CD4-positive, alpha-beta T cell treated with Interleukin-15 for 4 hours (primary cell): ENCODE measurements at regions not wholly inside any gene's neighbourhood (a gene's known extent, or its start where the extent isn't known, plus 50 kb on each side); places are given as distances from the start of the nearest gene placed in this dataset.
"Not testable (repeated sequence)": the region's sequence is repeated elsewhere in the genome, so short reads cannot be mapped to it uniquely, and the experiment has no call there.

Experiments used
- DNase-seq: peaks from one replicate; pipeline ENCODE4 v3.0.0-alpha.2; 2020; ENCODE audit warnings: low spot score

- no peak for DNase-seq
These were observed 188.0 kb downstream of the CARTPT start for GRCh38 chr5:71907001-71907588.

DNA sequence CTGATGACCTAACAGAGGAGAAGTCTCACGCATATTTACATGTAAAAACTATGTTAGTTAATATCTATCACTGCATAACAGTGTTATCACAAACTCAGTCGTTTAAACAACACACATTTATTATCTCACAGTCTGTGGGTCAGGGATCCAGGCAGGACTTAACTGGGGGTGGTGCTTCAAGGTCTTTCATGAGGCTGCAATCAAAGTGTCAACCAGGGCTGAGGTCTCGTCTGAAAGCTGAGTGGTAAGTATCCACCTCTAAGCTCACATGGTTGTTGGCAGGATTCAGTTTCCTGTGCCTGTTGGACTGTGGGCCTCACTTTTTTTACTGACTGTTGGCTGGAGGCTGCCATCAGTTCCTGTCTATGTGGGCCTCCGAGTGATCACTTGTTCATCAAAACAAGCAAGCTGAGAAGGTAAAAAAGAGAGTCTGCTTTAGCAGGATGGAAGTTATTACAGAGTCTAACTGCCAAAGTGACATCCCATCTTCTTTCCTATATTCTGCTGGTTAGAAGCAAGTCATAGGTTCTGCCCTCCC is 188.6 kb downstream of the CARTPT start:
- no peak for DNase-seq

DNA sequence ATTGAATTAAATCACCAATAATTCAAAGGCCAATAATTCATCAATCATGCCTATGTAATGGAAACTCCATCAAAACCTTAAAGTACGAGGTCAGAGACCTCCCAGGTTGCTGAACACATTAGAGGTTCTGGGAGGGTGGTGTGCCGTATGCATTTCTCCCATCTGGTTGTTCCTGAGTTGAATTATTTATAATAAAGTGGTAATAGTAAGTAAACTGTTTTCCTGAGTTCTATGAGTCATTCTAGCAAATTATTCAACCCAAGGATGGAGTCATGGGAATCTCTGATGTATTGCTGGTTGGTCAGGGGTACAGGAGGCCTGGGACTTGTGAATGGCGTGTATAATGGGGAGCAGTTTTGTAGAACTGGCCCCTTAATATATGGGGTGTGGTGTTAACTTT is 191.7 kb downstream of the CARTPT start:
- DNase-seq: no peak

- no peak for DNase-seq
These were observed 192.9 kb downstream of the CARTPT start for GRCh38 chr5:71912021-71912420.

DNA sequence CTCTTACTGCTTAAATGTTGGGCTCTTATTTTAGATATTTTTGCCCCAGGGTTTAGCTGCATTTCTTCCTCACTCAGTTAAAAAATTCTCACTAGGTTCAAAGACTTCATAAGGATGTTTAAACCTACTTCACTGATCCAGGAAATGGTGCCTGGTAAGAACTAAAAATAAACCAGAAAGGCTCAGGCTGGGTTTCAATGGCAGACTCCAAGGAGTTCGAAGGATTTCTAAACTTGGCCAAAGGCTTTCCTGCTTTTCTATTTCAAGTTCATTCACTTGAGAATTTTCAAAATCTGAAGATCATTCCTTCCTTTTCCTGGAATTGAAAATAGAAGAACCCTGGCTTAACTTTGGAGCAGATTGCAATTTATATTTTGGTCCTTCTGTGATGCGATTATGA is 193.0 kb upstream of the MAP1B start:
- no peak for DNase-seq

GRCh38 chr5:71922584-71923106 is 184.6 kb upstream of the MAP1B start:
- DNase-seq: no peak

- no peak for DNase-seq
These were observed 183.5 kb upstream of the MAP1B start for GRCh38 chr5:71923755-71924154.

GRCh38 chr5:71924325-71924724 is 182.9 kb upstream of the MAP1B start:
- DNase-seq: no peak

DNA sequence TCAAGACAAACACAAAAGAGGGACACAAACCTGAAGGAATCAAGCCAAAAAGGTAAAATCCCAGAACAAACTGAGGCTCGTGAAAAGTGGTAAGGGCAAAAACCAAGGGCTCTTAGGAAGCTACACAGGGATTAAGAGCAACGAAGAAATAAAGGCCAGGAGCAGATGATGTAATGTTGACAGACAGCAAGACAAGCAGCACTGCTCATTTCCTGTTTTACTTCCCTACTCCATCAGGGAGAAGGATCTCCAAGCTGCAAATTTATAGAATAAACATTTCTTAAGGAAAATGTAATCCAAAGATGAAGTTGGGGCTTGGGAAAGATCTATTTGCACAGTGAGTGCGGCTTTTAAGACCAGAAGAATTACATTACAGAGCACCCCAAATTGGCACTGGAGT is 182.3 kb upstream of the MAP1B start:
- DNase-seq: no peak

DNA sequence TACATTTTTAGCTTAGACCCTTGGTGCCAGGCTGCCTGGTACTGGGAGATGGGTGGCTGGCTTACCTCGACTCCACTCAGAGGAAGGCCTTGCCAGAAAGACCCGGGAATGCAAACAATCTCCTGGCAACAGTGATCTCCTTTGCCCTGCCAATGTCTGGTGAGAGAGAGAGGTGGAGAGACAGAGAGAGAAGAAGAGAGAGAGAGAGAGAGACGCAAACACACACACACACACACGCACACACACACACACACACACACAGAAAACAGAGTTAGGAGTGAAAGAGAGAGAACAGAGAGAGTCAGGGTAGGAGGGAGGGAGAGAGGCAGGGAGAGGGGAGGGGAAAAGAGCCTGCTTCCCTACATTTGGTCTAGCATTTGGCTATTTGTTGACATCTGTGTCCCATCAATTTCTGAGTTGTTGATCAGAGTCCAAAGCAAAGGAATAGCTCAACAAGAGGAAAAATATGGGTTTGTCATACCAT is 181.6 kb upstream of the MAP1B start:
- no peak for DNase-seq

GRCh38 chr5:71929003-71929402 is 178.3 kb upstream of the MAP1B start:
- DNase-seq: no peak

- not testable (repeated sequence) for DNase-seq
These were observed 176.7 kb upstream of the MAP1B start for GRCh38 chr5:71930554-71930953.

GRCh38 chr5:71932131-71932654 is 175.1 kb upstream of the MAP1B start:
- DNase-seq: no peak

DNA sequence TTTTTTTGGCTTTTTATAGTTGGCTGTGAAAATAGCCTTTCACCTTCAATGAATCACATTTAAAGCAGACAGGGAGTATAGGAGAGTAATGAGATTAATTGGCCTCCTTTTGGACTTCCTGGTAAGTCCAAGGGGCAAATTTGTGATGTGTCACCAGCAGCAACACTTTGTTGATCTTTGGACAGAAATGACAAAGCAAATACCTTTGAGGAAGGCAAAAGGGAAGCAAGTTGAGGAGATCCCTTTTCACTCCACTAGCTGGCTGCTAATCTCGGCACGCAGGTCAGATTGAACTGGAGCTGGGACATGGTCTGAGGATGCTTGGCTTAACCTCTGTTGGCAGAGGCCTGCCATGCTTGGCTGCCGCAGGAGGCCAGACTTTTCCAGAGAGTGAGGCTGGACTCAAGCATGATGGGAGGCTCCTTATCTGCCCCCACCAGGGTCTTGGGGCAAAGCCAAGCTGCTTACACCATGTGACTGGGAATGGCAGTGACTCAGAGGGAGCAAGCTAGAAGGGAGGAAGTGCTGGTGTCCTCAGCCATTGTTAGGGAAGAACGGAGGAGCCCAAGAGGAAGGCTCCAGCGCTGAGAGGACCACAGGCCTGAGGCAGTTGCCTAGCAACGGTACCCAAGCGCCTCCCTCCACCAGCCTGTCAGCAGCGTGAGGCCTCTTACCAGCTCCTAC is 174.5 kb upstream of the MAP1B start:
- no peak for DNase-seq

GRCh38 chr5:71934322-71934721 is 173.0 kb upstream of the MAP1B start:
- DNase-seq: no peak

DNA sequence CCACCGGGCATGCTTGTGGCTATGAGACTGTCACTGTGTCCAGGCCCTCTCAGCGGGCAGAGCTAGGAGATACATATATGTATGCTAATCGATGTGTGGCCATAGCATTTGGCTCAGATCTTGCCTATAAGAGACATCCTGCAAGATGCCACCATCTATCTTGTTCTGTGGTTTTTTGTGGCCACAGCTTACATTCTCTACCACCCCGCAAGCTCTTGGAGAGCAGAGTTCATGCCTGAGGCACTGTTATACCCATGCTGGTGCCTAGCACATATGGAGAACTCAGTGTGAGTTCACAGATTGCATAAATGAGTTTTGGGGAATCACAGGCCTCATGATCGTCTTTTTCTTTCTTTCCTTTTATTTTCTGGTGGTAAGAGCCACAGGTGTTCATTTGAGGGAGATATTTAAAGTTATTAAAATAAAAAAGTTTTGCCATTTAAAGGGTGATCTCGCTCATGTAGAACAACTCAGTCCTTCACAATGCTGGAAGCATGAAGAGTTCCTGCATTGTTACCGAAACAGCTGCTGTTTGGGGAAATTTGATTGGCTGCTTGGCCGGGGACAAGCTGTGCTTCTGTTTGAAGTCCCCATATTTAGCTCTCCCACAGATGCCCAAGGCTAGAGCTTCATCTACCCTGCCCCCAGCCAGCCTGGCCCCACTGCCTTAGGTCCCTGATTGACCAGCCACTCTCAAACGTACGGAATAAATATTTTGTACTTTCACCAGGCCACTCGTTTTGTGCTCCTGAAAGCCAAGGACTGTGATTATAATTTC is 169.2 kb upstream of the MAP1B start:
- no peak for DNase-seq

DNA sequence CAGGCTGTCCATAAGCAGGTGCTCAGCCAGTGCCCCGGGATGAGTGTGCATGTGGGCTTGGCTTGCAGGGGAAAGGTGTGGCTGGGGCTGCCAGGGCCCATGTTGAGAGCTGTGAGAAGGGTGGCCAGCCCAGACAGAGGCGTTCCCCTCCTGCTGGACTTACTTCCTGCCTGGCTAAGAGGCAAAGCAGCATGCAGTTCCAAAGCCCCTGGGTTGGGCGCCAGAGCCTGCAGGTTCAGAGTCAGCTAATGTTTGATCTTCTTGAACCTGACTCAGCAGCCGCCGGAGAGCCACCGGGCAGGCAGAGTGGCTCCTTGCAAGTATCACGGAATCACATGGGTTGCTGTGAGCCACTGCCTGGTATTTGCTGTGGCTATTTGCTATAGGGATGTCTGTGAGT is 168.4 kb upstream of the MAP1B start:
- no peak for DNase-seq

DNA sequence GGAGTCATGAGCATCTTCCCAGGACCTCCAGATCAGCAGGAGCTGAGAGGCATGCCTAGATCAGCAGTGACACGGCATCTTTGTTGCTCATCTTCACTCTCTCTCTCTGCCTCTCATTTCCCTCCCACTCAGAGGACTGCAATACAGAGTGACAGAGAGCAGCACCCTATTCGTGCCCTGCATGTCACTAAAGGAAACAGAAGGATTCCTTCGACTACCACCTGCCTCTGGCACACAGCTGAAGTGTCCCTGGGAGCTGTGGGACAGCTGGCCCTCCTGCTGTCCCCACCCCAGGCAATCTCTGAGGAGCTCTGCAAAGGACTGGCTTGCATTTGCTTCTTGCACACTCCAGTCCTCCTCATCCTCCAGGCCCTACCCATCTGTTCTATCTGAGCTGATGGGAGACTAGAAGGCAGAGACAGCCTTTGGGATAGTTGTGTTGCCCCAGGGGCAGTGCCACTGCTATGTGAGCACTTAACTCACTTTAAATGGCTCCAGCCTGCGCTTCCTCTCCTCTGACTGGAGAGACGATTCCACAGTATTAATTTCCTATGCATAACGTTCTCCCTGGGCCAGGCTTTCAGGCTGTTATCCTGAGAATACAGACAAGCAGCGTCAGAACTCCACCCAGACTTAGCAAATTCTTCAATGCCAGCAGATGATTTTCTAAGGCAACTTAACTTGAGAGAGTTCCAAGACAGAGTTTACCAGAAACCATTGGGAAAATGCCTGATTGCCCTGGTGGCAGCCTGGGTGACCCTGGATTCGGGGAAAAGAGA is 167.6 kb upstream of the MAP1B start:
- DNase-seq: no peak

GRCh38 chr5:71943874-71944273 is 163.4 kb upstream of the MAP1B start:
- DNase-seq: no peak

GRCh38 chr5:71945436-71945835 is 161.8 kb upstream of the MAP1B start:
- no peak for DNase-seq

DNA sequence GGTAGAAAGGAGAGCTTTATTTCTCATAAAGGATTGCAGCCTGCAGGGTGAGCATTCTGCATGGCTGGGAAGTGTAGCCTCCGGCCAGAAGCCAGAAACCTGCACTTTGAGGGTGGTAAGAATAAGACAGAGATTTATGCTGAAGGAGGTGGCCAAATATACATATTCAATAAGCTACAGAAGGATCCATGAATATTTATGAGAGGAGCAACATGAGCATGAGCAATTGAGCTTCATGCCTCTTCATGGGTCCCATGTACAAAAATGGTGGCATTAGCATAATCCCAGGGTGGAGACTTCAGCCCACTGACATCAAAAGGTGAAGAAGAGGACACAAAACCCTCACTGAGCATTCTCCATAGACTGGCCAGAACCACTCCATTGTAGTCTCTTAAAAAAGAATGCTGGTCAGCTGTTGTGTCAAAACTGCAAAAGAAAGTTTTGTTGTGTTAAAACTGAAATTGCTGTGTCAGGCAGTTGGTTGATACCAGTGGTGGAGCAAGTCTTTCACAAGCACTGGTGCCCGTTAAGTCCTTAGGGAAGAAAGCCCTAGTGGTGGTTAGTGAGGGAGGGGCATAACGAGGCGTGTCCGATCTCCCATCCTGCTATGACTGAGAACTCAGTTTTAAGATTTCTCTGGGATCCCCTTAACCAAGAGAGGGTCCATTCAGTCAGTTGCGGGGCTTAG is 160.8 kb upstream of the MAP1B start:
- no peak for DNase-seq
